Suppressor macrophage (primary cell): ENCODE measurements at regions not wholly inside any gene's neighbourhood (a gene's known extent, or its start where the extent isn't known, plus 50 kb on each side); places are given as distances from the start of the nearest gene placed in this dataset.

Source experiments
- DNase-seq, 4 experiments: peaks; one replicate each; pipeline ENCODE4 v3.0.0-alpha.2; 2020 to 2022

DNA sequence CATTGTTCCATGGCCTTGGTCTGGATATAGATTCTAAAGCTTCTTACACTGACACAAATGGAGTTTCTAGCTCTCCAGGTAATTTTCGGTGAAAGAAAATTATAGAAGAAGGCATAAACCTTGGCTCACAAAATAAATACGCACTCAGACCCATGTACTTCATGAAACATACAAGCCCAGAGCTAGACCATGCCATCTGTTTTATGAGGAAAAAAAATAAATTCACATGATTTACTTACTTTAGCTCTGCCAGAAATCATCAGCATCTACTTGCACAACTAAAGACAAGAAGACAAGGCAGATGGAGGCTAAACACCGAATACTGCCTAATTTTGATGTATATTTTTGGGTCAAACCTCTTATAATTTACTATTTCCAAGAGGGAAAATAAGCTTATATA lies 197.4 kb upstream of the KLF14 start:
- no peak for DNase-seq

GRCh38 chr7:130932088-130932487 lies 198.1 kb upstream of the KLF14 start:
- no peak for DNase-seq

DNA sequence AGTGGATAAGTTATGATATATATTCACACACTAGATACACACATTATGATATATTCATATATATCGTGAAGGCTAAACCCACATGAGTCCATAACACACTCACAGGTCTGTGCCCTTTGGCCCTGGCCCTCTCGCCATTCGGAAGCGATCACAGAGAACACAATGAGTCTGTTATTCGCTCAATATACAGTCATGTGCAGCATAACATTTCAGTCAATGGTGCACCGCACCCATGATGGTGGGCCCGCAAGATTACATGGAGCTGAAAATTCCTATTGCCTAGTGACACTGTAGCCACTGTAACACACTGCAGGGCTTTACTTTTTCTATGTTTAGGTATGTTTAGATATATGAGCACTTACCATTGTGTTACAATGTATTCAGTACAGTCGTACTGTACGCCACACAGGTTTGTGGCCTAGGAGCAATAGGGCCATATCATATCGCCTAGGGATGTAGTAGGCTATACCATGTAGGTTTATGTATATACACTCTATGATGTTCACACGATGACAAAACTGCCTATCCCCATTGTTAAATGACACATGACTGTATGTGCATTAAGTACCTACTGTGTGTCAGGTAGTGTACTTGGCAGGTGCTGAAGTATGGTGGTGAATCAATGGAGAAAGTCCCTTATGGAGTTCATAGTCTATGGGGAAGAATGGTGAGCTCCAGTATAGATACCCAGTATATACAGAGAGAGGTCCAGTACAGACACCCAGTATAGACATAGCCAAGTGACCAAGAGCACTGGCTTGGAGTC lies 198.8 kb upstream of the KLF14 start:
- no peak for DNase-seq

DNA sequence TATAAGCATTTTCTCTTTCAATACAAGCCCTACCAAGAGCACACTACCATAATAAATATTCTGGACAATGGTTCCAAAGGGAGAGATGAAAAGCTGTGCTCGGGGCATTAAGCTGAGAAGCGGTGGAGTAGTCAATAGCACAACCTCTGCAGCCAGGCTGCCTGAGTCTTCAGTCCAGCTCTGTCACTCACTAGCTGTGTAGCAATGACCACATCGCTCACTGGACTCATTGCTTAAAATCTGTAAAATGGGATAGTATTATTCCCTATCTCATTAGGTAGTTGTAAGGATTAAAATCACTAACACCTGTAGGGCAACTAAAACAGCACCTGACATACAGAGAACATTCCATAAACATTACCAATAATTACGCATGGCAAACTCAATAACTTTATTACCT lies 199.9 kb upstream of the KLF14 start:
- no peak for DNase-seq

DNA sequence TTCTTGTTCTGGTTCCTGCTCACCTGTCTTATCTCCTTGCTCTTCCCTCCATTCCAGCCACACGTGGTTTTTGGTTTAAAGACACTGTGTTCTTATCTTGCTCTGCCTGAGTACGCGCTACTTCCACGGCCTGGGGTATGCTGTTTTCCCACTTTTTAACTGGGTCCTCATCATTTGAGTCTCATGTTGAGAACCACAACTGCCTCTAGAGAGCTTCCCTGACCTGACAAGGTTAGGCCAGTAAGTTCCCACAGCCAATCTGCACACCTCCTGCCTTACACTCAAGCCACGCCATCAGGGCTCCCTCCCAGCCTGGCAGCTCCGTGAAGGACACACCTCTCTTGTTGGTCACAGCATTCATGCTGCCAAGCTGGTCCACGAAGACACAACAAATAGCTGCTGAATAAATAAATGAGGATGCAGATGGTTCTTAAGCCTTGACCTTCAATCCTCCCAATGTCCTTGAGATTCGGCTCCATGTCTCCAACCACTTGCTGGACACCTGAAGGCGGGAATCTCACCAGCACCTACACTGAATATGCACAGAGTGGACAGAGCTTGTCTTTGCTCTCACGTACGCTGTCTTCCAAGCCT lies 201.7 kb upstream of the KLF14 start:
- no peak for DNase-seq

DNA sequence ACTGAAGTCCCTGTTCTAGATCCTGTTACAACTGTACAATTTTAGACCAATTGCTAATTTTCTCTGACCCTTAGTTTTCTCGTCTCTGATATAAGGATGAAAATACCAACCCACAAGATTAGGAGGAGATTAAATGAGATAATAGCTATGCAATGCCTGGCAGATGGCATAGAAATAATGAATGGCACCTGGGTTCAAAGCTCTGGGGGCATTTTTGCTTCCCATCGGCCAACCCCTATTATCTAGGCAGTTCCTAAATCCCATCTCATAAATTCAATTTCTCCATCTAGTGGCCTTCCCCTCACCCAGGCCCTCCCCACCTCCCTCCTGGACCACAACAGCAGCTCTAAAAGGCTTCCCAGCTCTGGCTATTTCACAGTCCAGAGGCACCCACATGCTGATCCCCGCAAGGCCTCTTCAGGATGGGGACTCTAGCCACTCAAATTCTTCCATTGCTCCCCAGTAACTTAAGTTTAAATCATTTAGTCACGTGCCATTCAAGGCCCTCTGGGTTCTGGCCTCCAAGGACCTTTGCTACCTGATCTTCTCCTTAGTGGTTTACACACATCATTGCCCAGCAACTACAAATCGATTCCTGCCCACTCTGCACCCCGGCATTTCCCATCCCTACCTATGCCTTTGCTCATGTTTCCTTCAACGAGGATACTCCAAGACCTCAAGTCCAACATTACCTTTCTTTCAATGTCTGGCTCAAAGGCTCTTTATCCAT lies 202.4 kb upstream of the KLF14 start:
- no peak for DNase-seq

DNA sequence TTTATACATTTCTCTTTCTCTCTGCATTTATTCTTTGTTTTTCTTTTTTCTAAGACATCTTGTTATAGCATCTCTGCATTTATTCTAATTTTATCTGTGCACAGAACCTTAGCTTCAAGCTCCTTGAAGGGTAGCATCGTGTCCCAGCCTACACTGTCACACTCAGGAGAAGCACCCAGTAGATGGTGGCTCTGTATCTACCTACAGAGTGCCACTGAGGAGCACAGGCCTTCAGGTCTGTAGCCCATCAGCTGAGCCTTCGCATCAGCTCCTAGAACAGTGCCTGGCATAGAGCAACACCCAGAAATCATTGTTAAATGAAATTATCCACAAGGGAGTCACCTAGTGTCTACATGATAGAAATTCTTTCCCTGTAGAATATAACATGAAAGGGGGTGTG lies 203.0 kb upstream of the KLF14 start:
- DNase-seq: no peak

DNA sequence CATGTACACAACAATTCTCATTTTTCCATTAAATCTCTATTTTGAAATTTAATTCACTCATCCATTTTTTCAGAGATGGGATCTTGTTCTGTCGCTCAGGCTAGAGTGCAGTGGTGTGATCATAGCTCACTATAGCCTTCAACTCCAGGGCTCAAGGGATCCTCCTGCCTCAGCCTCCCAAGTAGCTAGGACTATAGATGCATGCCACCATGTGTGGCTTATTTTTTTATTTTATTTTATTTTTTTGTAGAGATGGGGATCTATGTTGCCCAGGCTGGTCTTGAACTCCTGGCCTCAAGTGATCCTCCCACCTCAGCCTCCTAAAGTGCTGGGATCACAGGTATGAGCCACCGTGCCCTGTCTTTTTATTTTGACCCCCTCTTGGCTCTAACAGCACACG lies 203.8 kb upstream of the KLF14 start:
- DNase-seq: no peak

DNA sequence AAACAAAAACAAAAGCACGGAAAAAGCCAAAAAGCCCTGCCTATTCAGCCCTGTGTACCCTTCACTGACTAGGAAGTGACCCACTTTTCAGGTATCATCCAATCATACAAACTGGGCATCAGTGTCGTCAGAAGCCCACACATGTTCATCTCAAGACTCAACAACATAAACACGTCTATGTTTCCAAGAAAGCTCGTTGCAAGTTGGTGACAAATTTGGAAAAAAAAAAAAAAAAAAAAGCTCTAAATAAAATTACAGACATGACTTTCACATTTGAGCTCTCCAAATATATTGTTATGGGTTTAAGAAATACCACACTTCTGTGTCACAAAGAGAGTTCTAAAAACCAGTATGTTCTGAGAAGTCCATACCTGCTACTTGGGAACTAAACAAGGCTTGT lies 204.7 kb upstream of the KLF14 start:
- DNase-seq: no peak

DNA sequence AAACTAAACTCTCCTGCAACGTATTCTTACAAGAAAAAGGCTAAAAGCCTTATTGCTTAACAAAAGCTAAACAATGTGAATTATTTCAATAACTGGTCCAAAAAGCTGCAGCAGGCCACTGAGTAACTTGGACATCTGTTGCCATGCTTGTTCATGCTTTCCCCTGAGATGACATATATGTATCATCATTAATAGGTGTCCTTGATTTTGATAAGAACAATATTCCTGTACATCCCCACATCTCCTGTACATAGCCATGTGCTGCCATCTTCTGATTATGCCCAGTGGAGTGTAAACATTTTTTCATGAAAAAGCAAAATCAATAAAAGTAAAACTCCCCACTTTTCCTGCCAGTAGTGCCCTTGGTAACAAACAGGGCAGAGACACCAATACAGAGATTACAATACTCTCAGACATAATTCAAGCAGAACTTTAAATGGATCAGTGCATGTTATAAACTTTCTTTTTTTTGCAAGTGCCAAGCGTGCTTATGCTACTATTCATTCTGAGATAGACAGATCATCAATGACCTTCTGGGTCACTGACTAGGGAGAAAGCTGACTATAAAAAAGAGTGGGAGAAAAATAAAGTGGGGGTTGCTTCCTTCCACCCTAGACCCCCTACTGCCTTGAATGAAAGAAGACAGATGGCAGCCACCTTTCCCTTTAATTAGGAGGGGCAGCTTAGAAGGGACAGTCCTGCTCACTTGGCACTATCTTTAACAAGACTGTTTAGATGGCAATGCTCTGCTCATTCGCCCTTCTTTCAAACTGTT lies 205.5 kb upstream of the KLF14 start:
- no peak for DNase-seq

DNA sequence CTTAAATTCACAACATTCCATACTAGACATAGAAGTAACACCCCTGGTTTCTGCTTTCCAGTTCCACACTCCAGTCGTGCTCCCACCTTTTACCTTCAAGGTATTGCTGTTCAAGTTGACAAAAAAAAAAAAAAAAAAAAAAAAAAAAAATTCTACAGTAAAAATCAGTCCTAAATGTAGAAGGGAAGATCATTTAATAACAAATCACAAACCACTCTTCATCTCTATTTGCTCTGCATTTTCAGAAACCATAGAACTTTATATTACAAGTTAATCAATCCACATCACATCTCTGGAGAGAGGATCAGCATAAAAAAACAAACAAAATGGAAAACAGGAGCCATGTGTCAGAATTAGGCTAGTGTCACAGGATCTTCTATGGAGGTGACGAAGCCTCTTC lies 206.3 kb upstream of the KLF14 start:
- no peak for DNase-seq

- DNase-seq: no peak
Observed at GRCh38 chr7:130940907-130941306, 206.9 kb upstream of the KLF14 start.

GRCh38 chr7:130941322-130942210 lies 207.6 kb upstream of the KLF14 start:
- DNase-seq: peak; percentile 52 to 73 (median 68)

GRCh38 chr7:130942211-130942964 lies 208.4 kb upstream of the KLF14 start:
- peak in 1 of 4 experiments; percentile 30 for DNase-seq

GRCh38 chr7:130943336-130943901 lies 209.4 kb upstream of the KLF14 start:
- peak; percentile 61 to 90 (median 79) for DNase-seq

- no peak for DNase-seq
Observed at GRCh38 chr7:130943981-130944380, 210.0 kb upstream of the KLF14 start.

DNA sequence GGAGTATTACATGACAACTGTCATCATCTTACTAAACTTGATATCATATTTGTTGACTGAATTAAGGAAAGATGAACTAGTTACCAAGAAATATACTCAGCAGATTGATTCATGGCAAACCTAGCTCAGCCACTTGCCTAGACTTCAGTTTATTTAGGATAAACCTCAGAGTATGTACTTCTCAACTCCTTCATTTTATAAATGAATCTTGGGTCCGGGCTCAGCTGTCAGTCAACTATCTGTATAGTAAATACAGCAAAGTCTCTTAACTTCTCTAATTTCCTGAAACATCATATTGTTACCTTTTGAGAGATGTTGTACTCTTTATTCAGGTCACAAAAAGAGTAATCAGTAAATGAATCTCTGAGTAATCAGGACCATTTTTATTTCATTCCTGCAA lies 211.0 kb upstream of the KLF14 start:
- DNase-seq: no peak

DNA sequence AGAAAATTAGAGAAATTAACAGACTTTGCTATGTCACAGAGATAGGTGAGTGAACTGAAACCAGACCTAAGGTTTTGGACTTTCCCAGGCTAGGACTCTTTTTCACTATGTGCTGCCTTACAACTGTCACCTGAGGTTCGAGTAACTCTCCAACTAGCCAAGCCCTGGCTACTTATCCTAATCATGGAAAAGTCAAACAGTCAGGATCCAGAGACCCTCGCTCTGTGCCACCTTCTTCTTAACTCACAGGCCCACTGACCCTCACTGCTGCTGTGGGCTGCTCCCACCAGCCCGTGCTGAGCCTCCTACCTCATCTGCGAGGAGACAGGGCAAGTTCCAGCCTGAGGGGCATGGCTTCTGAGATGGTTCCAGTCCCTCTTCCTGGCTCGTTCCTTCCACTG lies 211.4 kb upstream of the KLF14 start:
- DNase-seq: no peak

- no peak for DNase-seq
Observed at GRCh38 chr7:130946114-130946513, 212.1 kb upstream of the KLF14 start.

- DNase-seq: no peak
Observed at GRCh38 chr7:130947792-130948580, 214.0 kb upstream of the KLF14 start.
